SIG-M5 treated with dmso at 0.1 percent for 504 hours (cell line): ENCODE measurements at regions not wholly inside any gene's neighbourhood (a gene's known extent, or its start where the extent isn't known, plus 50 kb on each side); places are given as distances from the start of the nearest gene placed in this dataset.

Source experiments
- DNase-seq: peaks from one replicate; lab custom pipeline; 2025; ENCODE audit not compliant: unreplicated experiment; lab: John Stamatoyannopoulos, UW

- DNase-seq: no peak
Observed at GRCh38 chr18:53819671-53820070, 404.8 kb downstream of the MBD2 start.

- no peak for DNase-seq
Observed at GRCh38 chr18:53819174-53819573, 405.3 kb downstream of the MBD2 start.

GRCh38 chr18:53817976-53818950 lies 406.2 kb downstream of the MBD2 start:
- DNase-seq: no peak

GRCh38 chr18:53800171-53800570 lies 424.3 kb downstream of the MBD2 start:
- DNase-seq: no peak

DNA sequence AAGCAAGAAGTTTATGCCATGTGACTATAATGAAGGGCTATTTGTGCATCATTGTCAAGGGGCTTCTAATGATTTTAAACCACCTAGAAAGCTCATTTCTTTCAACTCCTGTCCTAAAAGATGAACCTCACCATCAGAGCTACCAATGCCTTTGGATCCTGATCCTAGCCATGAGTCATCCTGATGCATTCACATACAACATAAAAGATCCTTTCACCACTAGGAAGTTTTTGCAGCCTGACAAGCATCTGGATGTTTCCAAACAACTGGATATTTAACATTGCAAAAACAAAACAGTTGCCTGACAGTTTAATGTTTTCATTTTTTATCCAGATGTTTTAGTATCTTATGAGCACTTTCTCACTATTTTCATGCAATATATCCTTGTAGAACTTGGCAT lies 425.3 kb downstream of the MBD2 start:
- no peak for DNase-seq

GRCh38 chr18:53798516-53798915 lies 426.0 kb downstream of the MBD2 start:
- DNase-seq: no peak

GRCh38 chr18:53797998-53798495 lies 426.4 kb downstream of the MBD2 start:
- DNase-seq: no peak

DNA sequence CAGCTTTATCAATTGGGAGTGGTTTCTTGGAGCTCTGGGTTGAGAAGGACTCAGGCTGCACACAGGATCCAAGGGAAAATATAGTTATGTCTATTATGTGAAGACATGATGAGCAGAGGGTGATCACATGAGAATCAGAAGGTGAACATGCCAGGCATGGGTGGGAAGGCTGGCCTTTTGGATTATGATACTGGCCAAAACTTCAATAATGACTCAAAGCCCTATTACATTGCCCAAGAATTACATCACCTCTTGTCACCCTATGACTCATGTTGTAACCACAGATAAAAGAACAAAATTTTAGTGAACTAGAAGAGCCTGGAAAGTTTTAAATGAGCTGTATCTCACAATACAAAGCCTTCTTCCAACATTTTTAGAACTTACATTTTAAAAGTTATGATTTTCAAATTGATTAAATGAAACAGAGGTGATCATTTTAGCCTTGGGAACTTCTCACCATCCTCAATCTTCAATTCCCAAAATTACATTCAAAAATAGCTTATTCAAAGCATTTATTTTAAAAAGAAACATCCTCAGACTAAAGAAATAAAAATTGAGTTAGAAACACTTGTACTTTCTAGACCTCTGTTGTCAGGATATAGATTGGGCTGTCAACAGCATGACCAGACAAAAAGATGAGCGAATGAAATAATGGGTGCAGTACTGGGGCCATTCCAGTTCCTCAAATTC lies 428.3 kb downstream of the MBD2 start:
- peak; percentile 20 for DNase-seq

- no peak for DNase-seq
Observed at GRCh38 chr18:53795610-53796009, 428.9 kb downstream of the MBD2 start.

DNA sequence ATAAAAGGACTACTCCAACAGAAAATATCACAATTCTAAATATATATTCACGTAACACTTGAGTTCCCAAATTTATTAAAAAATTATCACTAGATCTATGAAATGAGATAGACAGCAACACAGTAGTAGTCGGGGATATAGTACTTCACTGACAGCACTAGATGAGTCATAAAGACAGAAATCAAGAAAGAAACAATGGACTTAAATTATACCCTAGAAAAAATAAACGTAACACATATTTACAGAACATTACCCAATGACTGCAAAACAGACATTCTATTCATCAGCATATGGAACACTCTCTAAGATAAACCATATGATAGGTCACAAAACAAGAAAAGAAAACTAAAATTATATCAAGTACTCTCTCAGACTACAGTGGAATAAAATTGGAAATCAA lies 429.4 kb downstream of the MBD2 start:
- DNase-seq: no peak

- no peak for DNase-seq
Observed at GRCh38 chr18:53792762-53793161, 431.7 kb downstream of the MBD2 start.

DNA sequence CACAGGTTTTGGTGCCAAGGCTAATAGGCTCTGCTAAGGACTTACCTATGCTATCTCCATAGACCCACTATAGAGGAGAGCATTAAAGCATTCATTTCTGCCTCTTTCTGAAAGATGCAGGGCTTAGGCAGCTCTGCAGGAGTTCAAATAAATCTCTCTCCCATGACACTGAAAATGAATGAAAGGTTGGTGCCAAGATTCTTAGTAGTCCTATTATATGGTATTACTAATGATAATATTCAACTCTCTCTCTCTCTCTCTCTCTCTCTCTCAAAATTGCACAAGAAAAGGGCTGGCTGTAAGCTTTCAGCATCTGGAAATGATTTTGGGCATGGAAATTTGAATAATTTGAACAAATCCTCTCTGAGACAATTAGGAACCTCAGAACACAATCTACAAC lies 433.7 kb downstream of the MBD2 start:
- DNase-seq: no peak

- DNase-seq: no peak
Observed at GRCh38 chr18:53789376-53790247, 434.9 kb downstream of the MBD2 start.

DNA sequence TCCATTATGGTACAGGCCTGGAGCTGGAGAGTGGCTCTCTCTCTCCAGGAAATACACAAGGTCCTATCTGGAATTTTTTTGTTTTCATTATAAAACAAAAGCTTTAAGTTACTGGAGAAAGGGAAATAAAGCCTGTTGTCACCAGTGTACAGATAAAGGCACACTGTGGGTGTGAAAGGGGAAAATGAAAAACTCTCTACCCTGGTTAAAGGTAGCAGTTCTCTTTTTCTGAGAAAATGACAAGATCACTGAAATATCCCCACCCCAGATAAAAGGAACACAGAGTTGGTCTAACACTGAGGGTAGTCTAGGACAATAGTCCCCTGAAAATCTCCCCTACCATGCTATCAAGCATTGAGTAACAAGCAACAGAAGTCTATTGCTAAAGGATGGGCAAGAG lies 438.7 kb downstream of the MBD2 start:
- no peak for DNase-seq

- DNase-seq: no peak
Observed at GRCh38 chr18:53784253-53784652, 440.2 kb downstream of the MBD2 start.

GRCh38 chr18:53780666-53781065 lies 443.8 kb downstream of the MBD2 start:
- DNase-seq: no peak

GRCh38 chr18:53772293-53772692 lies 452.2 kb downstream of the MBD2 start:
- no peak for DNase-seq

- DNase-seq: no peak
Observed at GRCh38 chr18:53771664-53772063, 452.8 kb downstream of the MBD2 start.

DNA sequence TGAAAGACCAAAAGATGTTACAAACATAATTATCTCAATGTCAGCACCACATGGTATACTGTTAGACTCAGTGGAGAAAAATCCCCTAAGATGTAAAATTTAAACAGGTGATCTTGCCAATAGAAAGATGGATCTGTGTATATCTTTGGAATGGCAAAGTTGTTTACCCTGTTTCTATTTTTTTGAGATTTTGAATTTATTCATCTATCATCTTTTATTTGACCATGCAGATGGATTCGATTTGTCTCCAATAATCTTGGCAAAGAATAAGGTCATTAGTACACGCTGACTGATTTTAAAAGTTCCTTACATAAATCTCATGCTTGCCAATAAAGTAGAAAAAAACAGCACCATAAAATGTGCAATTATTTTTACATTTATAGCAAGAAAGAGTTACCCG lies 459.3 kb downstream of the MBD2 start:
- no peak for DNase-seq

DNA sequence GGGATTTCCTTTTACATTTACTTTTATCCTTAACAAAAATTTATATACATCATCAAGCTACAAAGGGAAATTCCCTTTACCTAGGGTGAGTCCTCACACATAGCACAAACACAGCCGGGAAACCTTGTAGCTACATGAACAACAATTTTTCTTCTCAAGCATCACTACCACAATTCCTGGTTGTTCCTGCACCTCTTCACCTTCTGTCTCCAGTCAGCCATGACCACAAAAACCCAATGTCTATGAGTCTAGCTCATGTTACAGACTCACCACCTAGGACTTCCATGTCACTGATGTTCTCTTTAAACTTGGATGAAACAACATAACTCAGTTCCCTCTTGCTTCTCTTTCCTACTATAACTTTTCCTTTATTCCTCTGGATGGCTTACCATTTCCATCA lies 460.4 kb downstream of the MBD2 start:
- no peak for DNase-seq

DNA sequence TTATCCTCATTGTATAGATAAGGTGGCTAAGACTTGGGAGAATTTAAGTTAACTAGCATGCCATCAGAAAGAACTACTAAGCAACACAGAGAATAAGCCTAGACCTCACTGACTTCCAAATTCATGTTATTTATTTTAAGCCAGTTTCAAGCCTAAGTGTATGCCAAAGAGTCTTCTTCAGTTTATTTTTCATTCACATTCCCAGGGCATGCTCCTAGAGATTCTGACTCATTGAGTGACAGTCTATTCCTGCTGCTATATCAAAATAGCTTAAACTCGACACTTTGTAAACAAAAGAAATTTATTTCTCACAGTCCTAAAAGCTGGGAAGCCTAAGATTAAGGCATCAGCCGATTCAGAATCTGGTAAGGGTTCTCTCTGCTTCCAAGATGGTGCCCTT lies 467.1 kb downstream of the MBD2 start:
- DNase-seq: no peak
